Cardiac fibroblast (primary cell): ENCODE measurements at regions not wholly inside any gene's neighbourhood (a gene's known extent, or its start where the extent isn't known, plus 50 kb on each side); places are given as distances from the start of the nearest gene placed in this dataset.

Source experiments
- DNase-seq, 2 donors: peaks; one replicate each; pipeline versions ENCODE4 v3.0.0 to v3.0.0-alpha.2; 2010; ENCODE audit warnings: low read depth in 2 of 2
- H3K4me3 ChIP-seq, 2 donors: replicated peaks in 1 of 2; 1 replicate in 1 of 2; 2 replicates in 1 of 2; pipeline ENCODE4 v1.5.1; 2011; ENCODE audit warnings: low read depth in 2 of 2, low read length in 2 of 2, mild to moderate bottlenecking in 2 of 2, moderate library complexity in 1 of 2
- CTCF ChIP-seq: IDR thresholded peaks from one replicate; pipeline ENCODE4 v1.5.1; 2011; ENCODE audit warnings: low read depth, mild to moderate bottlenecking, low read length, inconsistent platforms

DNA sequence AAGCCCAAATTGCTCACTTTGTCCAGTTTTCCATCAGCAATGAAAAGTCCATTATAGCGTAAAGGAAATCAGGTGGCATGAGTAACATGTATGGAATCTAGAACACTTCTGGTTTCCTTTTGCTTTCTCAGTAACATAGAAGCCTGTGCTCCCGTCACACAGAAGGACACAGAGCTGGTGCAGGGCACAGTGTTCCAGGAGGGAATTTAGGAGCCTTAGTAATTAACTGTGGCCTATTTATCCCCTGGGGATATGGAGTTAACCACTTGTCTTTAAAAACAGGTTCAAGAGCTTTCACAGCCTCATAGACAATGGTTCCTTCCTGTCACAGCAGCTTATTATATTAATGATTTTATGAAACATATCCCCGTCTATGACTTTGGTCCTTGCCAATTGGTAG lies 189.9 kb downstream of the NEBL start:
- H3K4me3 ChIP-seq: no peak overlapping the region
- no peak for TF ChIP-seq CTCF
- DNase-seq: no peak

GRCh38 chr10:20698837-20699236 lies 198.3 kb downstream of the NEBL start:
- DNase-seq: no peak
- no peak overlapping the region for H3K4me3 ChIP-seq
- no peak for TF ChIP-seq CTCF

DNA sequence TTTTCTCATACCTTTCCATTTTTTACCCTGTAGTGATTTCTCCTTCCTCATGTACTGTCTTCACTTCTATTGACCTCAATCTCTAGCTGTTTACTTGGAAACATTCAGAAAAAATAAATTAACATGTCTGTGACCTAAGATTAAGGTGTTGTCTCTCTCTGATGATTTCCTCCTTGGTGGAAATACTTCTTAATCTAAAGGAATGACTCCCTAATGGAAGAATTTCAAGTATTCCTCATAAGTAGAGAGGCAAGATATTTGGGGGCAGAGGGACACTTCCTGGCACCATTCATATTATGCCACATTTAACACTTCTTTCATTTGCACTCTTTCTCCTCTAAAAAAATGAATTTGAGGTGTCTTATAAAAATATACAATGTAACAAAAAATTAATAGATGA lies 202.8 kb downstream of the NEBL start:
- no peak overlapping the region for H3K4me3 ChIP-seq
- TF ChIP-seq CTCF: no peak
- DNase-seq: no peak

GRCh38 chr10:20688797-20689544 lies 208.1 kb downstream of the NEBL start:
- TF ChIP-seq CTCF: no peak
- H3K4me3 ChIP-seq: no peak overlapping the region
- DNase-seq: no peak

GRCh38 chr10:20686015-20686635 lies 211.0 kb downstream of the NEBL start:
- H3K4me3 ChIP-seq: no peak overlapping the region
- DNase-seq: no peak
- no peak for TF ChIP-seq CTCF

DNA sequence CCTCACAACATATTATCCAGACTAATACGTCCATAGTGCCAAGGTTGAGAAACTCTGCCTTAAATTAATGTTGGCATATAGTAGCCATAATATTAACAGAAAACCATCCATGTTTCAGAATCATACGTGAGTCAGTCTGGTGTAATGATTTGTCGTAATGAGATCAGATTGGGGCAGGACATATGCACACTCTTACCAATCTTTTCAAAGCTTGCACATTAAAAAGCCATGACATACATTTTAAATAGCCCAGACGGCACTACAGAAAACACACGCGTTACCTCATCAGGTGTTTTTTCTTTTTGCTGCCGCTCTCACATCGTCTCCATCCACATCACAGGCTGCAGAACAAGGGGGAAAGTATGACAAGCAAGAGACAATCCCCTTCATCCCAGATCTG lies 211.6 kb downstream of the NEBL start:
- no peak for TF ChIP-seq CTCF

More for the DNA sequence above, 211.6 kb downstream of the NEBL start:
- no peak for DNase-seq
- H3K4me3 ChIP-seq: no peak overlapping the region
